ENCODE measurements at regions not wholly inside any gene's neighbourhood (a gene's known extent, or its start where the extent isn't known, plus 50 kb on each side); places are given as distances from the start of the nearest gene placed in this dataset.

DNA sequence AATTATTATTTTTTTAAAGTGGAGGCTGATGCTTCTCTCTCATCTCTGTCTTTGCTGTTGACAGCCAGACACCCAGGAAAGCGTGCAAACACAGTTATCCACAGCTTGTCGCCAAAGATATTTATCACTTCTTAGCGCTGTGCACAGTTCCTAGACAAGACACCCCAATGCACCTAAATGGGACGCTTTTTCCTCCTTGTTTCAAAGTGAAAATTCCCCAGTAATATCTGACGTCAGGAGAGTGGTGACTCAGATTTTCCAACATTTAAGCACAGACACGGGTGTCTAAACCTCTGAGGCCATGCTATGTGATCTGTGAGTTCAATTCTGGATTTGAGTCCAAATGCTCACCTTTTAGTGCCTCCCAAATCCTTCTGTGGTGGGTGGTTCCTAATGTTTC, 151.6 kb downstream of the EMX2 start:
- no peak for ATAC-seq
- Histone ChIP-seq H3K4me1 (no peaks in the 10 kb centered on the region), H3K4me3 (no peak overlapping the region), H3K36me3 (replicated peaks in 1 of 2; ENCODE audit: insufficient read depth in 1 of 2, low read depth in 2 of 2) (no peaks in the 10 kb centered on the region), H3K27ac (no peak overlapping the region), H3K9me3 (no peaks in the 10 kb centered on the region), H3K27me3 (no peaks in the 10 kb centered on the region)
- WGBS, 2 donors: 39 to 57% methylated on average over 6 of the region's 6 CpGs
- intact Hi-C loops (cut with DNase I): no loop called here
- DNase-seq: no peak
- TF ChIP-seq POLR2A (IDR thresholded peaks at IDR 0.05) (no peak), CTCF (IDR thresholded peaks at IDR 0.05) (no peak)

DNA sequence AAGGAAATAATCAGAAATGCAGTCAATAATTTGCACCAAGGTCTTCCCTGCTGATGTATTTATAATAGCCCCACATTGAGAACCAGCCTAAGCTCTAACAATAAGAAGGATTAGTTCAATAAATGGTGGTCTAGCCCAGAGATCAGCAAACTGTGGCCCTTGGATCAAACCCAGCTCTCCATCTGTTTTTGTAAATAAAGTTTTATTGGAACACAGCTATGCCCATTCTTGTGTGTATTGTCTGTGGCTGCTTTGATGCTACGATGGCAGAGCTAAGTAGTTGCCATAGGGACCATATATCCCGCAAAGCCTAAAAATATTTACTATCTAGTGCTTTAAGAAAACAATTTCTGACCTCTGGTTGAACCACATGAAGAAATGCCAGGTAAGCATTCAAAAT, 154.9 kb downstream of the EMX2 start:
- TF ChIP-seq POLR2A (IDR thresholded peaks at IDR 0.05) (no peak), CTCF (IDR thresholded peaks at IDR 0.05) (no peak)
- no peak overlapping the region for H3K27ac ChIP-seq
- H3K36me3 ChIP-seq (replicated peaks in 1 of 2; ENCODE audit: insufficient read depth in 1 of 2, low read depth in 2 of 2): no peaks in the 10 kb centered on the region
- intact Hi-C loops (cut with DNase I): no loop called here
- no peaks in the 10 kb centered on the region for H3K4me1 ChIP-seq
- no peak overlapping the region for H3K4me3 ChIP-seq
- no peak for DNase-seq
- 79 to 88% methylated on average over 2 of the region's 2 CpGs for WGBS, 2 donors
- no peak for ATAC-seq
- no peaks in the 10 kb centered on the region for H3K27me3 ChIP-seq
- no peaks in the 10 kb centered on the region for H3K9me3 ChIP-seq

- 59 to 65% methylated on average over 2 of the region's 2 CpGs for WGBS, 2 donors
- no peaks in the 10 kb centered on the region for H3K4me1 ChIP-seq
- TF ChIP-seq CTCF (IDR thresholded peaks at IDR 0.05) (no peak), POLR2A (IDR thresholded peaks at IDR 0.05) (no peak)
- no peaks in the 10 kb centered on the region for H3K27me3 ChIP-seq
- no peaks in the 10 kb centered on the region for H3K9me3 ChIP-seq
- DNase-seq (no peak), ATAC-seq (no peak)
- no peak overlapping the region for H3K27ac ChIP-seq
- intact Hi-C loops (cut with DNase I): no loop called here
- no peaks in the 10 kb centered on the region for H3K36me3 ChIP-seq (replicated peaks in 1 of 2; ENCODE audit: insufficient read depth in 1 of 2, low read depth in 2 of 2)
- no peak overlapping the region for H3K4me3 ChIP-seq
These were observed 156.3 kb downstream of the EMX2 start for GRCh38 chr10:117698809-117699208.

- no peaks in the 10 kb centered on the region for H3K27me3 ChIP-seq
- ATAC-seq (no peak), DNase-seq (no peak)
- TF ChIP-seq CTCF (IDR thresholded peaks at IDR 0.05) (no peak), POLR2A (IDR thresholded peaks at IDR 0.05) (no peak)
- intact Hi-C loops (cut with DNase I): no loop called here
- no peaks in the 10 kb centered on the region for H3K4me1 ChIP-seq
- no peaks in the 10 kb centered on the region for H3K36me3 ChIP-seq (replicated peaks in 1 of 2; ENCODE audit: insufficient read depth in 1 of 2, low read depth in 2 of 2)
- no peaks in the 10 kb centered on the region for H3K9me3 ChIP-seq
- H3K27ac ChIP-seq: no peak overlapping the region
- WGBS, 2 donors: 60 to 68% methylated on average over 7 of the region's 7 CpGs
- no peak overlapping the region for H3K4me3 ChIP-seq
These were observed 157.0 kb downstream of the EMX2 start for GRCh38 chr10:117699436-117700075.

DNA sequence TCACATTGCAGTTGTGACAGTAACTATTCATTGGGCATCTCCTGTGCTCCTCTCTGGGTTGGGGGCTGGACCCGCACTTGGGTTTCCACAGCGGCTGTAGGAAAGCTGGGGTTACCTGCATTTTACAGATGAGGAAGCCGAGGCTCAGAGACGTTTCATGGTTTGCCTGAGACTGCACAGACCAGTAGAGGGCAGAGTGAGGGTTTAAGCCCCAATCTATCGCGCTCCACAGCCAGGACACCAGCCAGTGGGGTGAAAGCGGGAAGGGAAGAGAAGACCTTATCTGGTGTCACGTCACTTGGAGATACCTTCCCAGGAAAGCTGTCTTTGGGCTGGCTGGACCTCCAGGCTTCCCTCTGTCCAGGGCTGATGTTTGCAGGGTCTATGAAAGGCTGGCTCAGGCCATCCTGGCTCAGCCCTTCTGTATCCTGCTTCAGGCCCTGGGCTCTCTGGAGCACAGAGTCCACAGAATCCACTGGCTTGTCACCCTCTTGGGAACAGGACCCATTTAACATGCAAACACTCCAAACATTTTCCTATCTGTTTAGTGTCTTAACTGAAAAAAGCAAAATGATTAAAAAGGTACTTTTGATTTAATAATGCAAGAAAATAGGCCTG, 167.7 kb downstream of the EMX2 start:
- no peaks in the 10 kb centered on the region for H3K4me1 ChIP-seq

More for the DNA sequence above, 167.7 kb downstream of the EMX2 start:
- DNase-seq (no peak), ATAC-seq (no peak)
- Histone ChIP-seq H3K36me3 (replicated peaks in 1 of 2; ENCODE audit: insufficient read depth in 1 of 2, low read depth in 2 of 2) (no peaks in the 10 kb centered on the region), H3K4me3 (no peak overlapping the region), H3K9me3 (no peaks in the 10 kb centered on the region), H3K27me3 (no peaks in the 10 kb centered on the region), H3K27ac (no peak overlapping the region)
- no peak for TF ChIP-seq CTCF (IDR thresholded peaks at IDR 0.05)
- no peak for TF ChIP-seq POLR2A (IDR thresholded peaks at IDR 0.05)
- intact Hi-C loops (cut with DNase I): no loop called here
- WGBS, 2 donors: 73 to 80% methylated on average over 8 of the region's 8 CpGs
